ENCODE measurements at regions not wholly inside any gene's neighbourhood (a gene's known extent, or its start where the extent isn't known, plus 50 kb on each side); places are given as distances from the start of the nearest gene placed in this dataset.

- DNase-seq (ENCODE audit: extremely low read depth in 1 of 2, low read depth in 1 of 2): no peak
Measured at GRCh38 chr17:77507111-77507885, 366.5 kb downstream of the SEC14L1 start.

DNA sequence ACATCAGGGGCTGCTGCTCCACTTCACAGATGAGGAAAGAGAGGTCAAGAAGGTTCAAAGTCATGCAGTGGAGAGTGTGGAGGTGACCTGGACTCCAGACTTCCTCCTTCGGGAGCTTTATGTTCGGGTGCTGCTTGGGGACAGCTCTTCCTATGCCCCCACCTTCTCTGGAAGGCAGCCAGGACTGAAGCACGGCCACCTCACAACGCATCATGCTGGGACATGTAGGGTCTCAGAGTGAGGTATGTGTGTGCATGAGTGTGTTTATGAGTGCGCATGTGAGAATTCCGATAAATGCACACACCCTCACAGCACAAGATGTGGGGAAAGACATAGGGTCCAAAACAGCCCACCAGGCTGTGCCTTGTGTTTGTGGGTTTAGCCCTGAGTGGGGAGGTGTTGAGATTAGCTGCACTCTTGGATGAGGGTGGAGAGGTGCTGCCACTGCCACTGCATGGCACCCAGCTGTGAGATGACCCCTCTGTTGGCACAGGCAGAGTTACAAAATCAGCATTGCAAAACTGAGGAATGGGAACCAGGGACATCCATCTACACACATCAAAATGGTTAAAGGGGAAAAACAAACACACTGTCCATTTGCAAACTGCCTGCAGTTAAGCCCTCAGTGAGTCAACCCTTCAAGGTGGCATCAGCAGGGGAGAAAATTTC is 367.4 kb downstream of the SEC14L1 start:
- no peak for DNase-seq (ENCODE audit: extremely low read depth in 1 of 2, low read depth in 1 of 2)

GRCh38 chr17:77509089-77509488 is 368.3 kb downstream of the SEC14L1 start:
- DNase-seq (ENCODE audit: extremely low read depth in 1 of 2, low read depth in 1 of 2): no peak

- DNase-seq (ENCODE audit: extremely low read depth in 1 of 2, low read depth in 1 of 2): no peak
Measured at GRCh38 chr17:77509599-77509998, 368.8 kb downstream of the SEC14L1 start.

GRCh38 chr17:77510133-77510796 is 369.5 kb downstream of the SEC14L1 start:
- DNase-seq (ENCODE audit: extremely low read depth in 1 of 2, low read depth in 1 of 2): no peak

DNA sequence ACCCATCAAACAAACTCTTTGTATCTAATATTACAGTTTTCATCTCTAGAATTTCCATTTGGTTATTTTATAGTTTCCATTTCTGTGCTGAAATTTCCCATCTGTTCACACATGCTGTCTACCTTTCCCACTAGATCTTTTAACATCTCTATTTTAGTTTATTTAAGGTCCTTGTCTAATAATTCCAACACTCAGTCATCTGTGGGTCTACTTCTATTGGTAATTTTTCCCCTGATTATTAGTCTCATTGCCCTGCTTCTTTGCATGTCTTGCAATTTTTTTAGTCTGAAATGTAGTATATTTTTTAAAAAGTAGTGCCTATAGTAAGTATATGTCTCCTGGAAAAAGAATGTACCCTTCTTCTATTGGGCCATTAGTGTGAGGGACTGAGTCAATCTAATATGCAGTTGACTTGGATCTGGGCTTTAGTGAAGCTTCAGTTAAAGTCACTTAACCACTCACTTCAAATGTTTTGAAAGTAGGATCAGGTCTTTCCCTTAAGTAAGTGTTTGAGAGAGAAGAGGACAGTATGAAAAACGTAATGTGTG is 370.8 kb downstream of the SEC14L1 start:
- DNase-seq (ENCODE audit: extremely low read depth in 1 of 2, low read depth in 1 of 2): no peak

DNA sequence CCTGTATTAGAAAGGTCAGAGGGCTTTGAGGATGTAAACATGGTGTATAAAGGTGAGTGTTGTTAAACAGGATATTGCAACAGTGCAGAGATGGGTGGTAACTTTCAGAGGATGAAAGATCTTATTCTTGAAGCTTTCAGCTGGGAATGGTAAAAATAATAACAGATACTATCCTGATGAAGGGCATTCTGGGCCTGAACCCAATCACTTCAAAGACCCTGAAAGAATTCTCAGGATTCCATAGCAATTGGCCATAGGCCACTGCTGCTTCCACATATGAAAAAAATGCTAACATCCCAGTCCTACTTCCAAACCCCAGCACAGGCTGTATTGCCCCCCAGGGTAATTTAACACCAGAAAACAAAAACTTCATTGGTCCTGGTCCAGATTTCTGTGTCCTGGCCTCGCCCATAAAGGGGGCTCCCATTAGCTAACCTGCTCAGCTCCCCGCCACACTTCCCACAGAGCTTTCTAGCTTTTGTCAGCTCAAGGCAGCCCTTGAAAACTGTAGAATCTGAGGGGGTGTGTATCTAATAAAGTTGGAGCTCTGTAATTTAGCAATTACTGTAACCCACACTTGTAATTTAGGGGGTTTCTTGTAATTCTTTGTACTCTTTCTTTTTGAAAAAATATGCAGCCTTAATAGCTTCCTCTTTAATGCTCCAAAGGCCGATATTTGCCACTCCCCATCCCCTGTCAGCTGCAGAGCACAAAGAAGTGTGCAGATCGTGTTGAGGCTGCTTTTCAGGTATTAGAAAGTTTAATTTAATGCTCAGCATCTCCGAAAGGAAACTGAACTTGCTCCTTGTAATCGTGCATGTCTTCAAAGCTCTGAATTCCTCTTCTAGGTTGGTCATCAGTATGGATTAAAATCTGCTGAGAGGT is 371.5 kb downstream of the SEC14L1 start:
- DNase-seq (ENCODE audit: extremely low read depth in 1 of 2, low read depth in 1 of 2): no peak

DNA sequence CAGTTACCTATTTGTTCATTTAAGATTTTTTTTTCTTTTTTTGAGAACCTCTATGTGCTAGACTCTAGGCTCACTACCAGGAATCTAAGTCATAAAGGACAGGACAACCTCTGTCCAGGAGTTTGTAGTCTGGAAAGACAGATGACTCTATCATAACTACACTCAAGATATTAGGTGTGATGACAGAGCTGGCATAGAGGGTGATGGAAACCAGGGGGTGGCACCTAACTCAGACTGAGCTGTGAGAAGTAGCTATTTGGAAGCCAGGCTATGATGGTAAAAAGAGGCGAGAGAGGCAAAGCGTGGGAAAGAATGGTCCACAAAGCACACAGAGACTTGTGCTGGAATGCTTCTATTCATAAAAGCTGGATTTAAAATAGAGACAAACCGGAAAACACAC is 372.3 kb downstream of the SEC14L1 start:
- no peak for DNase-seq (ENCODE audit: extremely low read depth in 1 of 2, low read depth in 1 of 2)

GRCh38 chr17:77515227-77515626 is 374.5 kb downstream of the SEC14L1 start:
- no peak for DNase-seq (ENCODE audit: extremely low read depth in 1 of 2, low read depth in 1 of 2)

DNA sequence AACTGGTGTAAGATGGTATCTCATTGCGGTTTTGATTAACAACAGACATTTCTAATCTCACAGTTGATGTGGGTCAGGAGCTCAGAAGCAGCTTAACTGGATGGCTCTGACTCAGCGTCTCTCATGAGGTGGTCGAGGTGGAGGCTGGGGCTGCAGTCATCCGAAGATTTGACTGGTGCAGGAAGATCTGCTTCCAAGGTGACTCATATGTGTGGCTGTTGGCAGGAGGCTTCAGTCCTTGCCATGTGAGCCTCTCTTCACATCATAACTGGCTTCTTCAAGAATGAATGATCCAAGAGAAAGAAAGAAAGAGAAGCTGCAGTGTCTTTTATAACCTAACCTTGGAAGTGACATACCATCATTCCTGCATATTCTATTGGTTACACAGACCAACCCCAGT is 376.1 kb downstream of the SEC14L1 start:
- no peak for DNase-seq (ENCODE audit: extremely low read depth in 1 of 2, low read depth in 1 of 2)

DNA sequence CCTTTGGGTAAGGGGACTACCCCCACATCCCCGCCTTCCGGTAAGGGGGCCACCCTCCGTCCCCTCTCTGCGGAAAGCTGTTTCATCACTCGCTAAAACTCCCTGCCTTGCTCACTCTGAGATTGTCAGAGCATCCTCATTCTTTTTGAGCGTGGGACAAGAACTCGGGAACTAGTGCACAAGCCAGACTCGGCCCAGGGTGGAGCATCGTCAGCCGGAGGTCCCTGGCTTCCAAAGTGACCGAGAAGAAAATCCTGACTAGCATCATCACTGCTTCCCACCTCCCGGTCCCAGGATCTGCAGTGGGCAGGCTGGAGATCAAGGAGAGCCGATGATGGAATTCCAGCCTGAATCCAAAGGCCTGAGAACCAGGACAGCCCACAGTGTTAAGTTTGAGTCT is 380.3 kb downstream of the SEC14L1 start:
- DNase-seq (ENCODE audit: extremely low read depth in 1 of 2, low read depth in 1 of 2): no peak

- no peak for DNase-seq (ENCODE audit: extremely low read depth in 1 of 2, low read depth in 1 of 2)
Measured at GRCh38 chr17:77523540-77523939, 382.8 kb downstream of the SEC14L1 start.

DNA sequence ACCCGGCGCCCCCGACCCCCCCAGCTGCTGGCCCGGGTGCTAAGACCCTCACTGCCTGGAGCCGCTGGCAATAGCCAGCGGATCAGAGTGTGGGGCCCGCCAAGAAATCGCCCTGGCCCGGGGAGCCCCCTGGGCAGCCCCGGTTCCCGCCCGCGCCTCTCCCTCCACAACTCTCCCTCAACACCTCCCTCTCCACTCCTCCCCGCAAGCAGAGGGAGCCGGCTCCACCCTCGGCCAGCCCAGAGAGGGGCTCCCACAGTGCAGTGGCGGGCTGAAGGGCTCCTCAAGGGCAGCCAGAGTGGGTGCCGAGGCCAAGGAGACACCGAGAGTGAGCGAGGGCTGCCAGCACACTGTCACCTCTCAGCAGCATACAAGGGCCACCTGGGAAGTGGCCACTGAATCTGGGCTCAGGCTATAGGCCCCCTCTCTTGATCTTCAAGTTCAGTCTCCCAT is 385.5 kb downstream of the SEC14L1 start:
- DNase-seq (ENCODE audit: extremely low read depth in 1 of 2, low read depth in 1 of 2): no peak

DNA sequence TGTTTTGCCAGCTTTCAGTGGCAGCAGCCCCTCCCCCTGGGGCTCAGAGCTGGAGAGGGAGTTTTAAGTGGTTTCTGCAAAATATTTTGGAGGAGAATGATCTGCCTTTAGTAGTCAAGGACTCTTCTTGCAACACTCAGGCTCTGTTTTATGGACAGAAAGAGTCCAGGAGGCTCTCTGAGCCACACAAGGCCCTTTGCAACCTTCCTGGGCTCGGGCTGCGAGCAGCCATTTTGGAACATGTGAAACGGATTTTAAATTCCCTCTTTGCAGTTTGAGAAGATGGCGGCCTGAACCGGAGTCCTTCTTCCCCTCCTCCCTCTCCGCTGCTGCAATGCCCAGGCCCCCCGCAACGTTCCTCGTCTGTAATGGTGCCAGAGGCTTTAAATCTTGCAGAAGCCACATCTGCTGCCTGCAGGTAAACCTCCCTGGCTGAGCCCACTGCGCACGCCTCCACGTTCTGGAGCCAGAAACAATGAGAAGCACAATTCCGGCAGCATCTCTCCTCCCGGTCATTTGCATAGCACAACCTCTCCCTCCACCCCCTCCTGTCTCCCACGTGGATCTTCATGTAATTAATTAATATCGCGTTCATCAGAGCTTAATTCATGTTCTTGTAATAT is 386.1 kb downstream of the SEC14L1 start:
- DNase-seq (ENCODE audit: extremely low read depth in 1 of 2, low read depth in 1 of 2): no peak

DNA sequence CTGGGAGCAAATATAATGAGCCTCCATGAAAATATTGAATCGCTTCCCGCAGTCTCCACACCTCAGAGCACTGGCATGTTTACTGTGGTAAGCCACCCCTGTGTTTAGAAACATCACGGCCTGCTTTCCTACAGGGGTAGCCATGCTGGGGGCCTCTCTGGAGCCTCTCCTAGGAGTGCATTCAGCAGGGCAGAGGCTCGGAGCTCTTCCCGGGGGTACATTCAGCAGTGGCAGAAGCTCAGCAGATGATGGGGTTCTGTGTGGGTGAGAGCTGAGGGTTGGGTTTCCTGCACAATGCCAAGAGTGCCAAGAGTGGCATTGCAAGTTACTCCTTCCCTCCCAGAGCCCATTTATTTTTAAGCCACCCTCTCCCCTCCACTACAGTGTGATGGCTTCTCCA is 386.6 kb downstream of the SEC14L1 start:
- no peak for DNase-seq (ENCODE audit: extremely low read depth in 1 of 2, low read depth in 1 of 2)

DNA sequence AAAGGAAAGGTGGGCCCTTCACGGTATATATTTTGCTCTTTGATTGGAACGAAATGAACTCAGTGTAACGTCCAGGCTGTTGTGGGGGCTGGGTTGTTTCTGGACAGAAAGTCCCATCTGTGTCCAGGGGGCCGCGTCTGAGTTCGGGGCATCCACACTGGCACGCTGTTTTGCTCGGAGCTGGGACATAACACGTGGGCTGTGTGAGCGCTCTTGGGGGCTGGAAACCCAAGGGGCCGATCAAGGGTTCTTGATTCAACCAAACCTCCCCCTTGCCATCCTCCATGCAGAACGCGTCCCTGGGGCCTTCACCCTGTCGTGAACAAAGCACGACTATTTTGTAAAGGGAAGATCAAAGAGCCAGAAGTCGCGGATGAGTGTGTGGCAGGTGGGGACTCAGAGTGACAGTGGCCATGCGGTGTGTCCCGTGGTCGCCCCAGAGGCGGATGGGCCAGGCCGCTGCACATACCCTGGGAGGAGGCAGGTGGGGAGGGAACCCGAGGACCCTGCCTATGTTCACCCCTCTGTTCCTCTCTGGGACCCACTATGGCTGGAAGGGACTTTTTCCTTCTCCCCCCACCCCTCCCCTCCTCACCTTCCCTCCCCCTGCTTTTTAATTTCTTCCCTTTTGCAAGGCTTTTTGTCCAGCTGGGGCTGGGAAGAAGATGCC is 387.2 kb downstream of the SEC14L1 start:
- DNase-seq (ENCODE audit: extremely low read depth in 1 of 2, low read depth in 1 of 2): no peak

GRCh38 chr17:77528516-77529327 is 388.0 kb downstream of the SEC14L1 start:
- no peak for DNase-seq (ENCODE audit: extremely low read depth in 1 of 2, low read depth in 1 of 2)

- no peak for DNase-seq (ENCODE audit: extremely low read depth in 1 of 2, low read depth in 1 of 2)
Measured at GRCh38 chr17:77529328-77529650, 388.5 kb downstream of the SEC14L1 start.

- DNase-seq (ENCODE audit: extremely low read depth in 1 of 2, low read depth in 1 of 2): no peak
Measured at GRCh38 chr17:77530591-77530990, 389.8 kb downstream of the SEC14L1 start.
